ENCODE measurements at regions not wholly inside any gene's neighbourhood (a gene's known extent, or its start where the extent isn't known, plus 50 kb on each side); places are given as distances from the start of the nearest gene placed in this dataset.

GRCh38 chr12:90076851-90077319 lies 368.2 kb upstream of the ATP2B1 start:
- TF ChIP-seq CTCF (IDR thresholded peaks at IDR 0.05) (no peak), POLR2A (IDR thresholded peaks at IDR 0.05) (no peak)

Measured in thyroid gland (tissue), 4 donors.